Neural cell (in vitro differentiated cells): ENCODE measurements at regions not wholly inside any gene's neighbourhood (a gene's known extent, or its start where the extent isn't known, plus 50 kb on each side); places are given as distances from the start of the nearest gene placed in this dataset.

Experiments used
- H2AFZ ChIP-seq: fragments of 200-600, 300-800 bp; sonication (generic), shearing (Covaris generic); 2 replicates; pipeline ENCODE4 v1.6.0; 2014; ENCODE audit warnings: low read depth, mild to moderate bottlenecking, antibody characterized with exemption, low read length, moderate library complexity
- H3F3A ChIP-seq: fragments of 200-600 bp; shearing (Covaris generic); 2 replicates; pipeline ENCODE4 v1.6.1; 2016; ENCODE audit warnings: mild to moderate bottlenecking, moderate library complexity, mixed read lengths, antibody characterized with exemption, low read length; ENCODE audit not compliant: insufficient read depth, poor library complexity, severe bottlenecking
- H3K27ac ChIP-seq: fragments of 200-600, 300-800 bp; sonication (generic), shearing (Covaris generic); 2 replicates; pipeline ENCODE4 v1.5.1; 2014; ENCODE audit warnings: mild to moderate bottlenecking, low read length, moderate library complexity
- H3K27me3 ChIP-seq: fragments of 300-800, 200-600 bp; sonication (generic), shearing (Covaris generic); 2 replicates; pipeline ENCODE4 v1.6.0; 2014; ENCODE audit warnings: mild to moderate bottlenecking, low read depth, low read length, moderate library complexity; ENCODE audit not compliant: insufficient read depth
- H3K36me3 ChIP-seq: fragments of 300-800, 200-600 bp; sonication (generic), shearing (Covaris generic); 2 replicates; pipeline ENCODE4 v1.5.1; 2014; ENCODE audit warnings: mild to moderate bottlenecking, antibody characterized with exemption, low read length, moderate library complexity; ENCODE audit not compliant: insufficient read depth
- H3K4me2 ChIP-seq: fragments of 300-800, 200-600 bp; sonication (generic), shearing (Covaris generic); 2 replicates; pipeline ENCODE4 v1.6.0; 2014; ENCODE audit warnings: mild to moderate bottlenecking, low read length
- H3K4me3 ChIP-seq: fragments of 300-800, 200-600 bp; sonication (generic), shearing (Covaris generic); 2 replicates; pipeline ENCODE4 v1.5.1; 2014; ENCODE audit warnings: mild to moderate bottlenecking, low read length, moderate library complexity
- H3K79me2 ChIP-seq: fragments of 200-600 bp; shearing (Covaris generic); replicated peaks from 2 replicates; pipeline ENCODE4 v1.6.0; 2014; ENCODE audit warnings: mild to moderate bottlenecking, low read length, moderate library complexity; ENCODE audit not compliant: insufficient read depth
- H3K9ac ChIP-seq: fragments of 300-800, 200-600 bp; sonication (generic), shearing (Covaris generic); 2 replicates; pipeline ENCODE4 v1.6.1; 2016; ENCODE audit warnings: mild to moderate bottlenecking, low read length, mixed read lengths
- H3K9me2 ChIP-seq: fragments of 200-600 bp; shearing (Covaris generic); 2 replicates; pipeline ENCODE4 v1.6.1; 2016; ENCODE audit warnings: mild to moderate bottlenecking, low read length, mixed read lengths; ENCODE audit not compliant: insufficient read depth
- H3K9me3 ChIP-seq: fragments of 200-600, 300-800 bp; sonication (generic), shearing (Covaris generic); 2 replicates; pipeline ENCODE4 v1.6.1; 2016; ENCODE audit warnings: mild to moderate bottlenecking, mixed run types, low read length, moderate library complexity, mixed read lengths
- H4K20me1 ChIP-seq: fragments of 200-600 bp; shearing (Covaris generic); 2 replicates; pipeline ENCODE4 v1.6.1; 2016; ENCODE audit warnings: mild to moderate bottlenecking, mixed run types; ENCODE audit not compliant: insufficient read depth
- EP300 ChIP-seq: fragments of 450-650 bp; conservative IDR thresholded peaks from 2 replicates; pipeline ENCODE4 v1.6.1; 2014; ENCODE audit warnings: antibody characterized with exemption, mild to moderate bottlenecking, moderate library complexity; ENCODE audit not compliant: poor library complexity, severe bottlenecking
- EZH2 ChIP-seq: fragments of 200-600, 300-800 bp; shearing (Covaris generic), sonication (generic); IDR thresholded peaks from 2 replicates; pipeline ENCODE4 v1.6.1; 2014; ENCODE audit warnings: antibody characterized with exemption, low read length, borderline replicate concordance, mild to moderate bottlenecking; ENCODE audit not compliant: insufficient read depth, poor library complexity, severe bottlenecking
- MXI1 ChIP-seq: fragments of 450-650 bp; conservative IDR thresholded peaks from 2 replicates; pipeline ENCODE4 v1.6.1; 2014; ENCODE audit warnings: antibody characterized with exemption, mild to moderate bottlenecking; ENCODE audit not compliant: poor library complexity, severe bottlenecking
- POLR2AphosphoS5 ChIP-seq: IDR thresholded peaks from 2 replicates; pipeline ENCODE4 v1.6.1; 2012
- RAD21 ChIP-seq: fragments of 450-650 bp; conservative IDR thresholded peaks from 2 replicates; pipeline ENCODE4 v1.6.1; 2014; ENCODE audit warnings: antibody characterized with exemption, mild to moderate bottlenecking, moderate library complexity
- SMC3 ChIP-seq: fragments of 450-650 bp; conservative IDR thresholded peaks from 2 replicates; pipeline ENCODE4 v1.6.1; 2014; ENCODE audit warnings: antibody characterized with exemption, mild to moderate bottlenecking, moderate library complexity; ENCODE audit not compliant: poor library complexity
- TAF1 ChIP-seq: IDR thresholded peaks from 2 replicates; pipeline ENCODE4 v1.6.1; 2012; ENCODE audit warnings: low read depth
- TF ChIP-seq, protein P1 (sequence below): IDR thresholded peaks from 2 replicates; pipeline ENCODE4 v1.6.1; 2012; ENCODE audit warnings: borderline replicate concordance
- TF ChIP-seq, protein P2 (sequence below): fragments of 450-650 bp; IDR thresholded peaks from 2 replicates; pipeline ENCODE4 v1.5.1; 2014; ENCODE audit warnings: antibody characterized with exemption, mild to moderate bottlenecking, moderate library complexity; ENCODE audit not compliant: poor library complexity, severe bottlenecking

DNA sequence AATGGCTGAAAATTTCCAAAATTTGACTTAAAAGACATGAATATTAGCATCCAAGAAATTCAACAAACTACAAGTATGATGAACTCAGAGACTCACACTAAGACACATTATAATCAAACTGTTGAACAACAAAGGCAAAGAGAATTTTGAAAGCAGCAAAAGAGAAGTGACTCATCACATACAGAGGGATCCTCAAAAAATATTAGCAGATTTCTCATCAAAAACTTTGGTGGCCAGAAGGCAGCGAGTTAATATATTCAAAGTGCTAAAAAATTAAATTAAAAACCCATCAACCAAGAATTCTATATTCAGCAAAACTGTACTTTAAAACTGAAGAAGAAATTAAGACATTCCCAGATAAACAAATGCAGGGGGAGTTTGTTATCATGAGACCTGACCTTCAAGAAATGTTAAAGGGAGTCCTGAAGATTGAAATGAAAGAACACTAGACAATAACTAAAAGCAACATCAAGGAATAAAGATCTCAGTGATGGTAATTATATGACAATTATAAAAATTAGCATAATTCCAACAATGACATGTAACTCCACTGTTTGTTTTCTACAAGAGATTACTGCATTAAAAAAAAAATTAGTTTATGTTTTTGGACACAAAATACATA lies 150.0 kb downstream of the RNASET2 start:
- no peaks in the 10 kb centered on the region for H3K27me3 ChIP-seq
- no peaks in the 10 kb centered on the region for H3K79me2 ChIP-seq
- H3K9me3 ChIP-seq: no peaks in the 10 kb centered on the region
- TF ChIP-seq TAF1: no peak
- no peak for TF ChIP-seq RAD21
- no peaks in the 10 kb centered on the region for H3K36me3 ChIP-seq
- H3K4me2 ChIP-seq: no peak overlapping the region
- no peaks in the 10 kb centered on the region for H3K9me2 ChIP-seq
- H3F3A ChIP-seq: no peaks in the 10 kb centered on the region
- no peak overlapping the region for H2AFZ ChIP-seq
- no peak overlapping the region for H3K9ac ChIP-seq
- no peaks in the 10 kb centered on the region for H4K20me1 ChIP-seq
- no peak overlapping the region for H3K4me3 ChIP-seq
- H3K27ac ChIP-seq: peak overlapping the region; percentile 92

DNA sequence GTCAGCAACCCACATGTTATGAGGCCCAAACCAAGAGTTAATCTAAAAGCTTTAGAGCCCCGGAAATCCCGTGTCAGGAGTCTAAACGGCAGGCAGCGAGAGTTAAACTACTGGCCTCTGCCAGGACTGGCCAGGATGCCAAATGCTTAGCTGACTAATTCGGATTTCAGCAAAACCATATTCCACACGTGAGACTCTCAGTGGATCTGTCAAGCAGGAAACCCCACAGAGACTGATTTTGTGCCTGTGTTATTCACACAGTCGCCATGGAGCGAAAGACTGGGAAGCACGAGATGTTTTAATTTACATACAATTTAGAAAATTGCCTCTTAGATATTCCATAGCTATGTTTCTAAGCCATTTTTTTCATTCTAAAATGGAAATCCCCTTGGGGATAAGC lies 152.9 kb downstream of the RNASET2 start:
- no peak for TF ChIP-seq EZH2
- TF ChIP-seq, protein P1, sequence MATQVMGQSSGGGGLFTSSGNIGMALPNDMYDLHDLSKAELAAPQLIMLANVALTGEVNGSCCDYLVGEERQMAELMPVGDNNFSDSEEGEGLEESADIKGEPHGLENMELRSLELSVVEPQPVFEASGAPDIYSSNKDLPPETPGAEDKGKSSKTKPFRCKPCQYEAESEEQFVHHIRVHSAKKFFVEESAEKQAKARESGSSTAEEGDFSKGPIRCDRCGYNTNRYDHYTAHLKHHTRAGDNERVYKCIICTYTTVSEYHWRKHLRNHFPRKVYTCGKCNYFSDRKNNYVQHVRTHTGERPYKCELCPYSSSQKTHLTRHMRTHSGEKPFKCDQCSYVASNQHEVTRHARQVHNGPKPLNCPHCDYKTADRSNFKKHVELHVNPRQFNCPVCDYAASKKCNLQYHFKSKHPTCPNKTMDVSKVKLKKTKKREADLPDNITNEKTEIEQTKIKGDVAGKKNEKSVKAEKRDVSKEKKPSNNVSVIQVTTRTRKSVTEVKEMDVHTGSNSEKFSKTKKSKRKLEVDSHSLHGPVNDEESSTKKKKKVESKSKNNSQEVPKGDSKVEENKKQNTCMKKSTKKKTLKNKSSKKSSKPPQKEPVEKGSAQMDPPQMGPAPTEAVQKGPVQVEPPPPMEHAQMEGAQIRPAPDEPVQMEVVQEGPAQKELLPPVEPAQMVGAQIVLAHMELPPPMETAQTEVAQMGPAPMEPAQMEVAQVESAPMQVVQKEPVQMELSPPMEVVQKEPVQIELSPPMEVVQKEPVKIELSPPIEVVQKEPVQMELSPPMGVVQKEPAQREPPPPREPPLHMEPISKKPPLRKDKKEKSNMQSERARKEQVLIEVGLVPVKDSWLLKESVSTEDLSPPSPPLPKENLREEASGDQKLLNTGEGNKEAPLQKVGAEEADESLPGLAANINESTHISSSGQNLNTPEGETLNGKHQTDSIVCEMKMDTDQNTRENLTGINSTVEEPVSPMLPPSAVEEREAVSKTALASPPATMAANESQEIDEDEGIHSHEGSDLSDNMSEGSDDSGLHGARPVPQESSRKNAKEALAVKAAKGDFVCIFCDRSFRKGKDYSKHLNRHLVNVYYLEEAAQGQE: peak; percentile 88
- peak; percentile 90 for TF ChIP-seq EP300
- peak; percentile 51 for TF ChIP-seq POLR2AphosphoS5
- TF ChIP-seq, protein P2, sequence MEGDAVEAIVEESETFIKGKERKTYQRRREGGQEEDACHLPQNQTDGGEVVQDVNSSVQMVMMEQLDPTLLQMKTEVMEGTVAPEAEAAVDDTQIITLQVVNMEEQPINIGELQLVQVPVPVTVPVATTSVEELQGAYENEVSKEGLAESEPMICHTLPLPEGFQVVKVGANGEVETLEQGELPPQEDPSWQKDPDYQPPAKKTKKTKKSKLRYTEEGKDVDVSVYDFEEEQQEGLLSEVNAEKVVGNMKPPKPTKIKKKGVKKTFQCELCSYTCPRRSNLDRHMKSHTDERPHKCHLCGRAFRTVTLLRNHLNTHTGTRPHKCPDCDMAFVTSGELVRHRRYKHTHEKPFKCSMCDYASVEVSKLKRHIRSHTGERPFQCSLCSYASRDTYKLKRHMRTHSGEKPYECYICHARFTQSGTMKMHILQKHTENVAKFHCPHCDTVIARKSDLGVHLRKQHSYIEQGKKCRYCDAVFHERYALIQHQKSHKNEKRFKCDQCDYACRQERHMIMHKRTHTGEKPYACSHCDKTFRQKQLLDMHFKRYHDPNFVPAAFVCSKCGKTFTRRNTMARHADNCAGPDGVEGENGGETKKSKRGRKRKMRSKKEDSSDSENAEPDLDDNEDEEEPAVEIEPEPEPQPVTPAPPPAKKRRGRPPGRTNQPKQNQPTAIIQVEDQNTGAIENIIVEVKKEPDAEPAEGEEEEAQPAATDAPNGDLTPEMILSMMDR: no peak
- peak; percentile 23 for TF ChIP-seq SMC3
- no peak for TF ChIP-seq TAF1
- TF ChIP-seq MXI1: peak; percentile 72
- peak; percentile 21 for TF ChIP-seq RAD21
- no peaks in the 10 kb centered on the region for H3K27me3 ChIP-seq
- no peaks in the 10 kb centered on the region for H3K36me3 ChIP-seq
- no peaks in the 10 kb centered on the region for H4K20me1 ChIP-seq
- H3K79me2 ChIP-seq: no peaks in the 10 kb centered on the region
- peak overlapping the region; percentile 52 for H3K9ac ChIP-seq
- no peak overlapping the region for H2AFZ ChIP-seq
- H3K27ac ChIP-seq: peak overlapping the region; percentile 92
- peak overlapping the region; percentile 47 for H3K4me3 ChIP-seq
- no peaks in the 10 kb centered on the region for H3F3A ChIP-seq
- peak overlapping the region; percentile 85 for H3K4me2 ChIP-seq
- no peaks in the 10 kb centered on the region for H3K9me3 ChIP-seq
- H3K9me2 ChIP-seq: no peaks in the 10 kb centered on the region
